A549 (cell line): ENCODE measurements at regions not wholly inside any gene's neighbourhood (a gene's known extent, or its start where the extent isn't known, plus 50 kb on each side); places are given as distances from the start of the nearest gene placed in this dataset.

ENCODE experiments used
- CEBPB ChIP-seq, 2 experiments: fragments of >200 bp in 1 of 2; sonication (Bioruptor Twin) in 1 of 2; formaldehyde crosslinking in 1 of 2; IDR thresholded peaks; 2 replicates each; pipeline ENCODE4 v1.6.1; 2012 to 2016
- EP300 ChIP-seq, 2 experiments: fragments of >200 bp; sonication (Bioruptor Twin); formaldehyde crosslinking; IDR thresholded peaks; 2 replicates in 1 of 2; 3 replicates in 1 of 2; pipeline ENCODE4 v1.6.1; 2016 to 2017
- ESRRA ChIP-seq: fragments of 150-350 bp; IDR thresholded peaks from 2 replicates; pipeline ENCODE4 v1.6.1; 2014; ENCODE audit warnings: mild to moderate bottlenecking, low read length, borderline replicate concordance
- HDAC2 ChIP-seq: fragments of 200-600 bp; sonication (generic); IDR thresholded peaks from 2 replicates; pipeline ENCODE4 v1.6.1; 2016
- HOXA7 ChIP-seq: fragments of 250-450 bp; sonication (Bioruptor Pico); IDR thresholded peaks from 2 replicates; pipeline ENCODE4 v1.5.0; 2020; ENCODE audit warnings: mild to moderate bottlenecking, moderate library complexity
- KDM5A ChIP-seq: fragments of 200-600 bp; sonication (generic); IDR thresholded peaks from 2 replicates; pipeline ENCODE4 v1.6.1; 2016; ENCODE audit warnings: antibody characterized with exemption, mild to moderate bottlenecking
- POLR2A ChIP-seq: IDR thresholded peaks from 2 replicates; pipeline ENCODE4 v1.6.1; 2012; ENCODE audit warnings: mild to moderate bottlenecking, low read length
- RAD21 ChIP-seq, 2 experiments: fragments of >200 bp in 1 of 2; sonication (Bioruptor Twin) in 1 of 2; formaldehyde crosslinking in 1 of 2; IDR thresholded peaks in 1 of 2; conservative IDR thresholded peaks in 1 of 2; 2 replicates in 1 of 2; 3 replicates in 1 of 2; pipeline ENCODE4 v1.6.1; 2012 to 2018; ENCODE audit warnings: inconsistent platforms in 1 of 2
- RFX5 ChIP-seq: fragments of 450-650 bp; IDR thresholded peaks from 2 replicates; pipeline ENCODE4 v1.7.1; 2014; ENCODE audit warnings: antibody characterized with exemption, mild to moderate bottlenecking, moderate library complexity
- ZSCAN20 ChIP-seq: fragments of 250-450 bp; sonication (Bioruptor Pico); IDR thresholded peaks from 2 replicates; pipeline ENCODE4 v1.8.0; 2022; ENCODE audit warnings: mild to moderate bottlenecking, moderate library complexity
- TF ChIP-seq, protein P1 (sequence below): fragments of 200-600 bp; sonication (generic); IDR thresholded peaks from 2 replicates; pipeline ENCODE4 v1.6.1; 2016; ENCODE audit warnings: antibody characterized with exemption, mild to moderate bottlenecking, moderate library complexity
- TF ChIP-seq, protein P2 (sequence below): fragments of >200 bp; sonication (Bioruptor Twin); formaldehyde crosslinking; IDR thresholded peaks from 3 replicates; pipeline ENCODE4 v1.5.1; 2016

DNA sequence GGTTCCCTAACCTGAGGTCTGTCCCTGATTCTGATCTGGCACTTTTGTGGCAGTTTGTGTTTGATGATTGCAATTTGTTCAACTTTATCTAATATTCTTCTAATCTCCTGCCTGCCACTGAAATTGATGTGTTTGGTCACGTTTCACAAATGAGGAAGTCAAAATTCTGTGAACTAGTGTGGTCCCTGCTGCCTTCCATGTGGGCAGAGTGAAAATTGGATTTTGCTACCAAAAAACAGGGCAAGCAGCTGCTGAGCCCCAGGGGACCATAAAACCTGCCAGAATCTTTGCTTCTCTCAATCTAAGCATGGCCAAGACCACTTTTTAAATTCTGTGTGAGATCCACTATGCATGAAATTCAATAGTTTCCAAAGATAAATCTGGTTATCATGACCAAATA, 195.5 kb upstream of the CYRIA start:
- TF ChIP-seq, protein P1, sequence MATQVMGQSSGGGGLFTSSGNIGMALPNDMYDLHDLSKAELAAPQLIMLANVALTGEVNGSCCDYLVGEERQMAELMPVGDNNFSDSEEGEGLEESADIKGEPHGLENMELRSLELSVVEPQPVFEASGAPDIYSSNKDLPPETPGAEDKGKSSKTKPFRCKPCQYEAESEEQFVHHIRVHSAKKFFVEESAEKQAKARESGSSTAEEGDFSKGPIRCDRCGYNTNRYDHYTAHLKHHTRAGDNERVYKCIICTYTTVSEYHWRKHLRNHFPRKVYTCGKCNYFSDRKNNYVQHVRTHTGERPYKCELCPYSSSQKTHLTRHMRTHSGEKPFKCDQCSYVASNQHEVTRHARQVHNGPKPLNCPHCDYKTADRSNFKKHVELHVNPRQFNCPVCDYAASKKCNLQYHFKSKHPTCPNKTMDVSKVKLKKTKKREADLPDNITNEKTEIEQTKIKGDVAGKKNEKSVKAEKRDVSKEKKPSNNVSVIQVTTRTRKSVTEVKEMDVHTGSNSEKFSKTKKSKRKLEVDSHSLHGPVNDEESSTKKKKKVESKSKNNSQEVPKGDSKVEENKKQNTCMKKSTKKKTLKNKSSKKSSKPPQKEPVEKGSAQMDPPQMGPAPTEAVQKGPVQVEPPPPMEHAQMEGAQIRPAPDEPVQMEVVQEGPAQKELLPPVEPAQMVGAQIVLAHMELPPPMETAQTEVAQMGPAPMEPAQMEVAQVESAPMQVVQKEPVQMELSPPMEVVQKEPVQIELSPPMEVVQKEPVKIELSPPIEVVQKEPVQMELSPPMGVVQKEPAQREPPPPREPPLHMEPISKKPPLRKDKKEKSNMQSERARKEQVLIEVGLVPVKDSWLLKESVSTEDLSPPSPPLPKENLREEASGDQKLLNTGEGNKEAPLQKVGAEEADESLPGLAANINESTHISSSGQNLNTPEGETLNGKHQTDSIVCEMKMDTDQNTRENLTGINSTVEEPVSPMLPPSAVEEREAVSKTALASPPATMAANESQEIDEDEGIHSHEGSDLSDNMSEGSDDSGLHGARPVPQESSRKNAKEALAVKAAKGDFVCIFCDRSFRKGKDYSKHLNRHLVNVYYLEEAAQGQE: no peak
- TF ChIP-seq EP300 (IDR thresholded peaks at IDR 0.05) (no peak), RAD21 (conservative IDR thresholded peaks at IDR 0.05 in 1 of 2, IDR thresholded peaks at IDR 0.05 in 1 of 2) (no peak), ZSCAN20 (no peak), HOXA7 (CRISPR knock-in tag) (no peak), POLR2A (no peak), HDAC2 (no peak), ESRRA (no peak), CEBPB (IDR thresholded peaks at IDR 0.05) (no peak), RFX5 (no peak), KDM5A (no peak)
- TF ChIP-seq, protein P2, sequence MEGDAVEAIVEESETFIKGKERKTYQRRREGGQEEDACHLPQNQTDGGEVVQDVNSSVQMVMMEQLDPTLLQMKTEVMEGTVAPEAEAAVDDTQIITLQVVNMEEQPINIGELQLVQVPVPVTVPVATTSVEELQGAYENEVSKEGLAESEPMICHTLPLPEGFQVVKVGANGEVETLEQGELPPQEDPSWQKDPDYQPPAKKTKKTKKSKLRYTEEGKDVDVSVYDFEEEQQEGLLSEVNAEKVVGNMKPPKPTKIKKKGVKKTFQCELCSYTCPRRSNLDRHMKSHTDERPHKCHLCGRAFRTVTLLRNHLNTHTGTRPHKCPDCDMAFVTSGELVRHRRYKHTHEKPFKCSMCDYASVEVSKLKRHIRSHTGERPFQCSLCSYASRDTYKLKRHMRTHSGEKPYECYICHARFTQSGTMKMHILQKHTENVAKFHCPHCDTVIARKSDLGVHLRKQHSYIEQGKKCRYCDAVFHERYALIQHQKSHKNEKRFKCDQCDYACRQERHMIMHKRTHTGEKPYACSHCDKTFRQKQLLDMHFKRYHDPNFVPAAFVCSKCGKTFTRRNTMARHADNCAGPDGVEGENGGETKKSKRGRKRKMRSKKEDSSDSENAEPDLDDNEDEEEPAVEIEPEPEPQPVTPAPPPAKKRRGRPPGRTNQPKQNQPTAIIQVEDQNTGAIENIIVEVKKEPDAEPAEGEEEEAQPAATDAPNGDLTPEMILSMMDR: no peak
